Dermis microvascular lymphatic vessel endothelial cell (primary cell): ENCODE measurements at regions not wholly inside any gene's neighbourhood (a gene's known extent, or its start where the extent isn't known, plus 50 kb on each side); places are given as distances from the start of the nearest gene placed in this dataset.
"Not testable (repeated sequence)": the region's sequence is repeated elsewhere in the genome, so short reads cannot be mapped to it uniquely, and the experiment has no call there.

ENCODE experiments used
- DNase-seq, 2 donors: peaks; one replicate each; pipeline versions ENCODE4 v3.0.0 to v3.0.0-alpha.2; 2010; ENCODE audit warnings: low read depth in 2 of 2

- no peak for DNase-seq
Observed at GRCh38 chr14:82897469-82898308, 1364.0 kb upstream of the SEL1L start.

- DNase-seq = no peak
Observed at GRCh38 chr14:82905762-82906161, 1372.1 kb upstream of the SEL1L start.

GRCh38 chr14:82911930-82912329 lies 1378.3 kb upstream of the SEL1L start:
- no peak for DNase-seq

- DNase-seq = no peak
Observed at GRCh38 chr14:82913396-82913795, 1379.7 kb upstream of the SEL1L start.

- no peak for DNase-seq
Observed at GRCh38 chr14:82915381-82915780, 1381.7 kb upstream of the SEL1L start.

- no peak for DNase-seq
Observed at GRCh38 chr14:82935691-82936090, 1402.0 kb upstream of the SEL1L start.

GRCh38 chr14:82951171-82951570 lies 1417.5 kb upstream of the SEL1L start:
- DNase-seq = no peak

- no peak for DNase-seq
Observed at GRCh38 chr14:82963756-82964155, 1430.1 kb upstream of the SEL1L start.

- DNase-seq = no peak
Observed at GRCh38 chr14:82987502-82988124, 1454.0 kb upstream of the SEL1L start.

GRCh38 chr14:82994547-82994946 lies 1460.9 kb upstream of the SEL1L start:
- not testable (repeated sequence) for DNase-seq

GRCh38 chr14:82999802-83000201 lies 1466.1 kb upstream of the SEL1L start:
- no peak for DNase-seq

- DNase-seq = no peak
Observed at GRCh38 chr14:83004456-83005006, 1470.9 kb upstream of the SEL1L start.

GRCh38 chr14:83006121-83006670 lies 1472.5 kb upstream of the SEL1L start:
- DNase-seq = no peak

GRCh38 chr14:83007052-83007451 lies 1473.4 kb upstream of the SEL1L start:
- not testable (repeated sequence) for DNase-seq

- DNase-seq = no peak
Observed at GRCh38 chr14:83007641-83008225, 1474.1 kb upstream of the SEL1L start.

GRCh38 chr14:83017296-83017695 lies 1483.6 kb upstream of the SEL1L start:
- no peak for DNase-seq

GRCh38 chr14:83019744-83020414 lies 1486.2 kb upstream of the SEL1L start:
- DNase-seq = no peak

- DNase-seq = no peak
Observed at GRCh38 chr14:83021323-83021722, 1487.7 kb upstream of the SEL1L start.

- no peak for DNase-seq
Observed at GRCh38 chr14:83023369-83023768, 1489.7 kb upstream of the SEL1L start.

- no peak for DNase-seq
Observed at GRCh38 chr14:83041224-83041623, 1507.6 kb upstream of the SEL1L start.

GRCh38 chr14:83042858-83043257 lies 1509.2 kb upstream of the SEL1L start:
- DNase-seq = no peak

GRCh38 chr14:83044001-83044400 lies 1510.3 kb upstream of the SEL1L start:
- no peak for DNase-seq
